ENCODE measurements at regions not wholly inside any gene's neighbourhood (a gene's known extent, or its start where the extent isn't known, plus 50 kb on each side); places are given as distances from the start of the nearest gene placed in this dataset.

DNA sequence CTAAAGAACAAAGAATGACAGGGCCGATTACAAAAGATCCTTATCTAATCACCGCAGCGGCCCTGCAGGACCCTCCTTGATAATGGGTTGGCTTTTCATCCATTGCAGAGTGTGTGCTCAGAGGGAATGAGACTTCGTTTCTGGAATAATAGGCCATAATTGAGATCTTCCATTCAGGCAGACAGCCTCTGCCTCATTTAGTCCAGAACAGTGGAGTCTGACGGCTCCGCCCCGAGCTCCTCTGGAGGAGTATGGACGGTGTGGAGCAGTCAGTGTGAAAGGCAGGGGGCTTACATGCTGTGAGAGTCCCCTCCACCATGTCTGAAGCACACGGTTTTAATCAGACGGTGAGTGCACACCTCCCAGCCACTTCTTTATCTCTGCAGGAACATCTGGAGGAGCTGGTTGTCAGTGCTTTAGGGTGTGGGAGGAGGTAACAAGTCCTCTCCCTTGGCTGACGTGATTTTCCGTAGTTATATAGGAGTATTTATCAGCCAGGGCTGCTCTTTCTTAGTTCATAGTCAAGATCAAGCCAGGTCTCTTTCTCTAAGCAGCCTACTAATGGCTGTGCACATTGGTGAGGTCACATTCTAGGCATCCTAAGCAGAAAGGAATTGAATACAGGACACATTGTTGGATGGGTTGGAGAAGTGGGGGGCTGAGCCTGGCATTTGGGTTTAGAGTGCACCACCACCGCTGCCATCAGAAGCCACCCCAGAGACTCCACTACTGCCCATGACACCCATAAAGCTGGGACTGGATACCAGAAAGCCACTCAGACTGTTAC lies 1477.9 kb downstream of the TBC1D22A start:
- no peaks in the 10 kb centered on the region for H3K36me3 ChIP-seq
- 85% methylated on average over 13 of the region's 13 CpGs for WGBS, 2 donors
- H3K4me3 ChIP-seq, result no peak overlapping the region

DNA sequence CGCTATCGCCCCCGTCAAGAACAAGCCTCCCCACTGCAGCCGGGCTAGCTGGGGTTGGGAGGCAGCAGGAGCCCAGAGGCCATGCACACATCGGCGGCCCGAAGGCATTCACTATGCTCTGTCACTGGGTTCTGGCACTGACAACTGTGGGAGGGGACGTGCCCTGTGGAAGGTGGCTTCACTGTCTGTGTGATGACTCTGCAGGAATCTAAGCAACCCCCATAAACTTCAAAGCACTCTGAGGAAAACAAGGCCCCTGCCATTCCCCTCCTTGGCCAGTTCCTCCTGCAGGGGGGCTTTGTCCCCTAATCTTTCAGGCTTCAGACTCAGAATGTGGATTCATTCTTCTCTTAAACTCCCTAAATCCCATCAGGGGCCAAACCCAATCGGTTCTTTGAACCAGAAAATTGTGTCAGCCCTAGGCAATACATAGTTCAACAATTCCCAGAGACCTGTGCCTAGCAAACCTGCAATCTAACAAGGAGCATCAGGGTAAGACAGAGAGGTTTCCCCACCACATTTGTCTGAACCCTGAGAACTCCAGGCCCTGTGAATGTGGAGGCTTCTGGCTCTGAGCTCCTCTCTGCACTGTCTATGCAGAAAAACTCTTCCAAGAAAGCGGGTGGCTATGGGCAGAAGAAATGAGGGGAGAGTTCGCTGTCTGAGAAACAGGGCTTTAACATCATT lies 1477.2 kb downstream of the TBC1D22A start:
- H3K4me3 ChIP-seq, result no peak overlapping the region
- no peak for DNase-seq
- intact Hi-C loops (cut with DNase I), result no loop called here
- no peaks in the 10 kb centered on the region for H3K36me3 ChIP-seq
- WGBS, 2 donors, result 67 to 88% methylated on average over 11 of the region's 11 CpGs
- no peaks in the 10 kb centered on the region for H3K27me3 ChIP-seq
- no peaks in the 10 kb centered on the region for H3K4me1 ChIP-seq
- no peaks in the 10 kb centered on the region for H3K9me3 ChIP-seq
- no peak for TF ChIP-seq EP300 (IDR thresholded peaks at IDR 0.05)
- no peak for TF ChIP-seq POLR2AphosphoS5 (IDR thresholded peaks at IDR 0.05)
- TF ChIP-seq, protein P1, sequence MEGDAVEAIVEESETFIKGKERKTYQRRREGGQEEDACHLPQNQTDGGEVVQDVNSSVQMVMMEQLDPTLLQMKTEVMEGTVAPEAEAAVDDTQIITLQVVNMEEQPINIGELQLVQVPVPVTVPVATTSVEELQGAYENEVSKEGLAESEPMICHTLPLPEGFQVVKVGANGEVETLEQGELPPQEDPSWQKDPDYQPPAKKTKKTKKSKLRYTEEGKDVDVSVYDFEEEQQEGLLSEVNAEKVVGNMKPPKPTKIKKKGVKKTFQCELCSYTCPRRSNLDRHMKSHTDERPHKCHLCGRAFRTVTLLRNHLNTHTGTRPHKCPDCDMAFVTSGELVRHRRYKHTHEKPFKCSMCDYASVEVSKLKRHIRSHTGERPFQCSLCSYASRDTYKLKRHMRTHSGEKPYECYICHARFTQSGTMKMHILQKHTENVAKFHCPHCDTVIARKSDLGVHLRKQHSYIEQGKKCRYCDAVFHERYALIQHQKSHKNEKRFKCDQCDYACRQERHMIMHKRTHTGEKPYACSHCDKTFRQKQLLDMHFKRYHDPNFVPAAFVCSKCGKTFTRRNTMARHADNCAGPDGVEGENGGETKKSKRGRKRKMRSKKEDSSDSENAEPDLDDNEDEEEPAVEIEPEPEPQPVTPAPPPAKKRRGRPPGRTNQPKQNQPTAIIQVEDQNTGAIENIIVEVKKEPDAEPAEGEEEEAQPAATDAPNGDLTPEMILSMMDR (IDR thresholded peaks at IDR 0.05), result no peak
- no peak for TF ChIP-seq POLR2A (IDR thresholded peaks at IDR 0.05)
- no peak overlapping the region for H3K27ac ChIP-seq

More for the DNA sequence above, 1477.9 kb downstream of the TBC1D22A start:
- no peaks in the 10 kb centered on the region for H3K27me3 ChIP-seq
- TF ChIP-seq EP300 (IDR thresholded peaks at IDR 0.05), result no peak
- no peak for TF ChIP-seq POLR2AphosphoS5 (IDR thresholded peaks at IDR 0.05)
- TF ChIP-seq POLR2A (IDR thresholded peaks at IDR 0.05), result no peak
- TF ChIP-seq, protein P1 (IDR thresholded peaks at IDR 0.05), result no peak
- no peaks in the 10 kb centered on the region for H3K9me3 ChIP-seq
- H3K27ac ChIP-seq, result no peak overlapping the region
- no peaks in the 10 kb centered on the region for H3K4me1 ChIP-seq
- DNase-seq, result no peak
- intact Hi-C loops (cut with DNase I), result no loop called here

DNA sequence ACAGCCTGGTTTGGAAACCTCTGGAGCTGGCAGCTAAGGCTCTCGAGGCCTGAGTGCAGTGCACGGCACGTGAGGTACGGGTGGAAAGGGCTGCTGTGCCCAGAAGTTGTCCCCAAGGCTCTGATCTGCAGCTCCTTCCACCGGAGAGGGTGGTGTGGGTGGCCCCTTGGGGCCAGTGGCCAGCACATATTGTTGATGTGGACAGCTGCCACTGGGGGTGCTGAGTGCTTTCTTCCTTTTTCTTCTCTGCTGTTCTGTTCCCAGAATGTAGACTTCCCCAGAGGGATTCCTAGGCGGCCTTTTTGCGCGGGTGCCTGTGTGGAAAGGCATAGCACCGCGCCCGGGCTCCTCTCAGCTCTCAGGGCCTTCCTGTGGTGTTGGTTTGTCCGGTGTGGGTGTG lies 1476.5 kb downstream of the TBC1D22A start:
- 72 to 86% methylated on average over 12 of the region's 12 CpGs for WGBS, 2 donors

DNA sequence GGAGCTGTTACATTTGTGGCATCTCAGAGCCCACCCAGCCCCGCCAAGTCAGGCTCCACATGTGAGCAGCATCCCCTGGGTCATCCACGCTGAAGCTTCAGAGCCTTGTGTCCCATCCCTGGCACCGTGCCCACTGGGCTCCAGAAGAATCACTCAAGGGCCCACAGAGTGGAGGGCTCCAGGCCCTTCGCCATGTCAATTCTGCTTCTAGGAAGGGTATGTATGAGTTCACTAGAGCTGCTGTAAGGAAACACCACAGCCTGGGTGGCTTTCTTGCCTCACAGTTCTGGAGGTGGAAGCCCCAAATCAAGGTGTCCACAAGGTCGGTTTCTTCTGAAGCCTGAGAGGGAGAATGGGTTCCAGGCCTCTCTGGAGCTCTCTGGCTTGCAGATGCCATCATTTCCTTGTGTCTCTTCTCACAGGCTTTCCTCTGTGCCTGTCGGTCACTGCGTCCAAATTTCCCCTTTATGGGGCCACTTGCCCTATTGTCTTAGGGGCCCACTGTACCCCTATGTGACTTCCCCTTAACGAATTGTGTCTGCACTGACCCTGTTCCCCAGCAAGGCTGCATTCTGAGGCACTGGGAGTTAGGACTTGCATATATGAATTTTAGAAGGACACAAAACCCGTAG lies 1476.0 kb downstream of the TBC1D22A start:
- WGBS, 2 donors, result 84 to 91% methylated on average over 9 of the region's 9 CpGs
- H3K4me1 ChIP-seq, result no peaks in the 10 kb centered on the region
- H3K36me3 ChIP-seq, result no peaks in the 10 kb centered on the region
- intact Hi-C loops (cut with DNase I), result no loop called here
- H3K9me3 ChIP-seq, result peaks cover 0 to 3% (median under 1%) of the 10 kb centered on the region in 4 donors
- no peak for DNase-seq
- no peak overlapping the region for H3K27ac ChIP-seq
- TF ChIP-seq EP300 (IDR thresholded peaks at IDR 0.05) (no peak), POLR2AphosphoS5 (IDR thresholded peaks at IDR 0.05) (no peak), POLR2A (IDR thresholded peaks at IDR 0.05) (no peak)
- TF ChIP-seq, protein P1 (IDR thresholded peaks at IDR 0.05), result no peak
- no peaks in the 10 kb centered on the region for H3K27me3 ChIP-seq
- H3K4me3 ChIP-seq, result no peak overlapping the region

More for the DNA sequence above, 1476.5 kb downstream of the TBC1D22A start:
- Histone ChIP-seq H3K4me1 (no peaks in the 10 kb centered on the region), H3K36me3 (no peaks in the 10 kb centered on the region), H3K9me3 (peaks cover 0 to 3% (median 0%) of the 10 kb centered on the region in 4 donors), H3K4me3 (no peak overlapping the region), H3K27me3 (no peaks in the 10 kb centered on the region), H3K27ac (no peak overlapping the region)
- TF ChIP-seq POLR2A (IDR thresholded peaks at IDR 0.05), result no peak
- TF ChIP-seq EP300 (IDR thresholded peaks at IDR 0.05), result no peak
- no peak for TF ChIP-seq POLR2AphosphoS5 (IDR thresholded peaks at IDR 0.05)
- TF ChIP-seq, protein P1 (IDR thresholded peaks at IDR 0.05), result no peak
- intact Hi-C loops (cut with DNase I), result no loop called here
- no peak for DNase-seq
